ENCODE measurements at regions not wholly inside any gene's neighbourhood (a gene's known extent, or its start where the extent isn't known, plus 50 kb on each side); places are given as distances from the start of the nearest gene placed in this dataset.

DNA sequence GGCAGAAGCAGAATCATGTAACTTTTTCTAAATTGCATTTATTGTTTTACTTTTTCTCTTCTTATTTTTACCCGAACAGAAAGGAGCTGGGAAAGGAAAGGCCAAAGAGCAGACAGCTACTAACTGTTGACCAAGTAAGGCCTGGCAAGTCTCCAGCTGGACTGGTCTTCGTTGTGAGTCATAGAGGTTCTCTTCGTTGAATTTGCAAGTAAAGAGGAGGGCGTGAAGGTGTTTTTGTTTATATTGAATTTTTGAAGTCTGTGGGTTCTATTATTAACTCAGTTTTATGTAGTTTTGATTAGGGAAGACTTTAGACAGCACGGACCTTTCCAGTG lies 416.5 kb upstream of the CCNH start:
- Mint-ChIP-seq H3K27me3 (no peaks in the 10 kb centered on the region), H3K27ac (no peak overlapping the region), H3K9me3 (peaks cover 18% of the 10 kb centered on the region), H3K4me3 (no peak overlapping the region), H3K36me3 (no peaks in the 10 kb centered on the region), H3K4me1 (no peaks in the 10 kb centered on the region)
- DNase-seq: no peak

DNA sequence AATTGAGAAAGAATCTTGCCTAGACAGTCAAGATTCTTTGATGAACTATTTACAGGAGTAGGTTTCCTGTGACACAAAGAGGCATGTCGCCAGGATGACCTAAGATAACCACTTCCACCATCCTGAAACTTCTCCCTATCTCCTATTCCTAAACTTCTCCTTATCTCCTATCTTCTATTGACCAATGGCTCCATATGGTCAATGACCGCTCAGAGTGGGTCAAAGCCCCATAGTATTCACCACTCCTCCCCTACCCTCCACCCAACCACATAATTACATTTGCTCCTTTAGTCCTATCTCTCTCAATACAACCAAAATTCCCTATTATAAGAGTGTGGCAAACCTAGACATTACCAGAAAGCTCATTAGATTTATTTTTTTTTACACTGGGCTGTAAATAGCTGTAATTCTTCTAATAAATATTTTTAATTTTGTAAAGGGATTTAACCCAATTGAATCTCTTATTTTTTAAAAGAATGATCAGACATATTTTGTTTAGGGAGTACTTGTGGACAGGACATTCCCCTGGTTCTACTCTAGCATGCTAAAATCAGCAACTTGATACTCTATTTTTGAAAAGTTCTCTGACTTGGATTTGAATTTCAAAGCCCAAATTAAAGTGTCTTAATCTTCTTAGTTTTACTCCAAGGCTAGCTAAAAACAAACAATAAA lies 416.0 kb upstream of the CCNH start:
- no peak overlapping the region for H3K27ac Mint-ChIP-seq
- H3K4me1 Mint-ChIP-seq: no peaks in the 10 kb centered on the region
- H3K9me3 Mint-ChIP-seq: peaks cover 15% of the 10 kb centered on the region
- no peaks in the 10 kb centered on the region for H3K27me3 Mint-ChIP-seq
- DNase-seq: no peak
- H3K36me3 Mint-ChIP-seq: no peaks in the 10 kb centered on the region
- no peak overlapping the region for H3K4me3 Mint-ChIP-seq

DNA sequence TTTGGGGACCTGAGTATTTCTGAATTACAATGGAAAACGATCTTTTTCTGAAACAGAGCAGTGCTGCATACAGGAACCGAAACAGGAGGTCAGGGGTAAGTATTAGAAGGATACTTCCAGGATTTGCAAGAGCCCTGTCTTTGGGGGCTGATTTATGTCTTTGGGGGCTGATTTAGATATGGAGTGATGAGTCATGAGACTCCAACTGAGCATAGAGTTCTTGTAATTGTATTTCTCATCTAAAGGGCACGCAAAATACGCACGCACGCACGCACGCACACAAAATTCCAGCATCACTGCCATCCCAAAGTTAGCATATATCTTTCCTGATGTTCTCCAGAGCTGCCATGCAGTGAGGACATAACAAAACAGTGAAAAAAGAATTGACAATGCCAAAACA lies 414.8 kb upstream of the CCNH start:
- no peak overlapping the region for H3K4me3 Mint-ChIP-seq
- H3K27me3 Mint-ChIP-seq: no peaks in the 10 kb centered on the region
- H3K27ac Mint-ChIP-seq: no peak overlapping the region
- no peaks in the 10 kb centered on the region for H3K36me3 Mint-ChIP-seq
- DNase-seq: no peak
- no peaks in the 10 kb centered on the region for H3K4me1 Mint-ChIP-seq
- H3K9me3 Mint-ChIP-seq: peaks cover 10% of the 10 kb centered on the region

DNA sequence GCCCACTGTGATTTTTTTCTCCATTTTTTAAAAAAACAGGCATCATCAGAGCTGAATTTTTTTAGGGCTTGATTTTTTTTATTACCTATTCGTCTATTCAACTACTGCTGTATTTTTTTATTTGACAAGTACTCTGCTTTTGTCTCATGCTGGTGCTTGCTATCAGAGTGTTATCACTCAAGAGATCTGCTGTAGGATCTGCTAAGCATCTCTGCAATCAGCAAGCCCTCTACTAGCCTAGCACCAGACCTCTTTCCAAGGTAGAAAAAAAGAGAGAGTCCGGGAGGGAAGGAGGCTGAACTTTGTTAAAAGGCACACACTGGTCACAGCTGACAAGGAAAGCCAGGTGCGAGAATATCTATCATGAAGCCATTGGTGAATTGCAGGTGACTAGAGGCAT lies 413.8 kb upstream of the CCNH start:
- Mint-ChIP-seq H3K4me3 (no peak overlapping the region), H3K36me3 (no peaks in the 10 kb centered on the region), H3K27ac (no peak overlapping the region), H3K9me3 (peaks cover 3% of the 10 kb centered on the region), H3K4me1 (no peaks in the 10 kb centered on the region), H3K27me3 (no peaks in the 10 kb centered on the region)
- DNase-seq: no peak

DNA sequence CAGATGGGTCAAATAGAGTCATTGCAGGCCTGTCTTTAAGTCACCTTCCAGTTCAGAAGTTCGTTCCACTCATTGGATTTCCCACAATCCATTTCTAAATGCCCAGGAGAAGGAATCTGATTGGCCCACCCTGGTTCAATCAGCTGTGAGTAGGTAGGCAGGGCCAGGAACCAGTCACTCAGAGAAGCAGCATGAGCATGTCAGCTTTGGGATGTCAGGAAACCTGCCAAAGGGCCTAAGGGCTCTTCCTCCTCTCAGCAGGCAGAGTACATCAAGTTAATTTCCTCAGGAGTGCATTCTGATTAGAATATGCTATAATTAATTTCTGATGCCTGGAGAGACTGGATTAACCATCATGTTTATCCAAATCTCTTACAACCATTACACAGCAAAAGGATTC lies 412.9 kb upstream of the CCNH start:
- Mint-ChIP-seq H3K36me3 (no peaks in the 10 kb centered on the region), H3K4me3 (no peak overlapping the region), H3K27me3 (no peaks in the 10 kb centered on the region), H3K27ac (no peak overlapping the region), H3K4me1 (no peaks in the 10 kb centered on the region), H3K9me3 (no peaks in the 10 kb centered on the region)
- no peak for DNase-seq

DNA sequence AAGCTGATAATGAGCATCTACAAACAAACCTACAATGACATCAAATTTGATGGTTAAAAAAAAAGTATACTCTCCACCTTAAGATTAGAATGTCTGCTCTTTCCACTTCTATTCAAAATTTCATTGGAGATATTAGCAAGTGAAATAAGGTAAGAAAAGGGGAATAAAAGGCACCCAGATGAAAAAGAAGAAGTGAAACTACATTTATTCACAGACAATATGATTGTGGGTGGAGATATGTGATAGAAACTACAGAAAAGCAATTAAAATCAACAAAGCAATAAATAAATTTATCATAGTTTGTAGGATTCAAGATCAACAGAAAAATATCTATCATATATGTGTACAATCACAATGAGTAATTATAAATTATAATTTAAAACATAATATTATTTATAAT lies 395.1 kb upstream of the CCNH start:
- H3K27ac Mint-ChIP-seq: no peak overlapping the region
- H3K9me3 Mint-ChIP-seq: peaks cover 3% of the 10 kb centered on the region
- H3K27me3 Mint-ChIP-seq: no peaks in the 10 kb centered on the region
- no peak for DNase-seq
- no peak overlapping the region for H3K4me3 Mint-ChIP-seq
- H3K36me3 Mint-ChIP-seq: no peaks in the 10 kb centered on the region
- H3K4me1 Mint-ChIP-seq: no peaks in the 10 kb centered on the region

DNA sequence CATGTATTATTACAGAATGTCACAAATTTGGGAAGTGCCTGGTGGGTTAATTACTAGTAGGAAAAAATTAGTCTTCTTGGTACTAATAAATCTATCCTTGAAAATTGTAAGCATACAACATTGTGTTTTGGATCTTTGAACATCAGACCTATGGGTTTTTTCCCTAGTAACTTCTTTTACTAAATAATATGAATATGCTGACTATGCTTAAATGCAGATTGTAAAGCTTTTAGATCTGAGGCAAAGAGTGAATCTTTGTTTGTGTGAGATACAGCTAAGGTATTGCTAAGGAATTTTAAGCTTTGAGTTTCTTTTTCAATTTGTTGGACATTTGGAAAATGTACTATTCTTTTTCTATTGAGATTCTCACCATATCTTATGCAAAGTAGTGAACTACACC lies 390.6 kb upstream of the CCNH start:
- Mint-ChIP-seq H3K4me1 (no peaks in the 10 kb centered on the region), H3K27ac (no peak overlapping the region), H3K27me3 (peaks cover 12% of the 10 kb centered on the region), H3K36me3 (no peaks in the 10 kb centered on the region), H3K9me3 (peaks cover 3% of the 10 kb centered on the region), H3K4me3 (no peak overlapping the region)
- no peak for DNase-seq

DNA sequence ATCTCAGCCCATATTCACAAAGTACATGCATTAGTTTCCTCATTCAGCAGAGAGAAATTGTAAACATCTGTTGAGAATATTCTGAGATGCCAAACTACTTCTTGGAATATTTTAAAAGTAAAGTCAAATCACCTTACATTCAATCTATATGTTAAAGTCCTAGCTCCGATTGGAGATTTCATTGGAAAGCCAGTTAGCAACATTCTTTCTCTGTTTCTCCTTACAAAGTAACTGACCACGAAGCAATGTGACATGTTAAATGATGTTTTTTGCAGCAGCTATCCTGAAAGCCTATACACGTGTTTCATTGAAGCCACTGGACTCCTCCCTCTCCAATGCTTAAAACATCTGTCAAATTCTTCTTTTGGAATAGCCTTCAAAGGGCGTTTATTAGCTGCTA lies 379.1 kb upstream of the CCNH start:
- Mint-ChIP-seq H3K27ac (no peak overlapping the region), H3K4me3 (no peak overlapping the region), H3K9me3 (no peaks in the 10 kb centered on the region), H3K4me1 (no peaks in the 10 kb centered on the region), H3K27me3 (peaks cover 16% of the 10 kb centered on the region), H3K36me3 (no peaks in the 10 kb centered on the region)
- DNase-seq: no peak

DNA sequence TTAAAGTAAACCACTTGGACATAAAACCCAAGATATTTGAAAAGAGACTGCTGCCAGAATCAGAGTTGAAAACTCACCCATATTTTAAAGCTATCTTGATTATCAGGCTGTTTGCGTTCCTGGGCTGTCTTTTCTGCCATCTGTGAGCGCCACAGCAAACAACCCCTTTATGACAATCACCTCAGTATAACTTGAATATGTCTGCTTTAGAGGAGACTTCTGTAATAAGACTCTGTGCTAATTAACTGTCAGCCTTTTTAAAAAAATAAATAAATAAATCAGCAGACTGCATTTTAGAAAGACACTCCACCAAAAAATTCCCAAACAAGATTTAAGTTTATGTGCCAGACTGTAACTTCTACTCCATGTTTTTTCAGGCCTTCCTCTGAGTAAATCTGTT lies 375.7 kb upstream of the CCNH start:
- Mint-ChIP-seq H3K4me1 (no peaks in the 10 kb centered on the region), H3K27me3 (peaks cover 12% of the 10 kb centered on the region), H3K27ac (no peak overlapping the region), H3K36me3 (no peaks in the 10 kb centered on the region), H3K4me3 (no peak overlapping the region), H3K9me3 (no peaks in the 10 kb centered on the region)
- no peak for DNase-seq

DNA sequence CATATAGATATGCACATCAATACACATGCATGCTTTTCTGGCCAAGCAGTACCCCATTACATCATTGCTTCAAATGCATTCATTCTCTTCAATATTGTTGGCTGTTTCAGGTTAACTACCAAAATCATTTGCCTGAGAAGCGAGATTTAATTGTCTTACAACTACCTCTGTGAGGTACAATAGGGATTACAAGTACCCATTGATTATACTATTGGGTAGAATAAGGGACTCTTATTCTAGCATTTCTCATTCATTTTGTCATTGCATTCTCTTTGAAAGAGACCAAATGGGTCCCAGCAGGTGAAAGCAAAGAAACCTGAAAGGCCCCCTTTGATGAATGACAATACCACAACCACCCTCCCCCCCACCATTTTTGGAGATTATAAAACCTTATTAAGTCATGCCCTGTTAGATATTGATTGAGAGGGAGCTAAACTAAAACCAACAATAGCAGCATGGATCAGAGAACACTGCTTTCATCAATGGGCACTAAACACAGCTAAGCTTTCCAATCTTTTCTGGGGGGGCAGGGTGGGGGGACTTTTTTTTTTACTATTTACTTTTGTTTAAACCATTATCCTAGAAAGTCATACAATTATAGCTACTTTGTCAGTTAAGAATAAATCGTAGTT lies 375.0 kb upstream of the CCNH start:
- H3K27me3 Mint-ChIP-seq: peaks cover 19% of the 10 kb centered on the region
- H3K4me3 Mint-ChIP-seq: no peak overlapping the region
- no peaks in the 10 kb centered on the region for H3K9me3 Mint-ChIP-seq
- DNase-seq: no peak
- no peak overlapping the region for H3K27ac Mint-ChIP-seq
- no peaks in the 10 kb centered on the region for H3K4me1 Mint-ChIP-seq
- no peaks in the 10 kb centered on the region for H3K36me3 Mint-ChIP-seq

DNA sequence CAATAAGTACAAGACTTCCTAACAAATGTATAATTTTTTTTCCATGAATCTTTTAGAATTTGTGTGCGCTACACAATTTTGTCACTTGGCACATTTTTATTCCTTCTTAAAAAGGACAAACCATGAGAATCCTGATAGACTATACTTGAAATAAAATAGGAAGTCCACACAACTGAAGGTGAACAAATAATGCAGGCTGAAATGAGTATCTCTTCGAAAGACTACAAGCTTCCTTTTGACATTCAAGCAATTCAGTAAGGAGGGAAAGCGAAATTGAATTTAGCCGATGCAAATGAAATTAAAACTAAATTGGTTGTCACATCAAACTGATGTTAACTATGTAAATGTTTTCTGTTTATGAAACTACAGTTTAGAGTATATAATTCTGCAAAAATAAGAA lies 374.4 kb upstream of the CCNH start:
- Mint-ChIP-seq H3K27ac (no peak overlapping the region), H3K27me3 (peaks cover 26% of the 10 kb centered on the region), H3K36me3 (no peaks in the 10 kb centered on the region), H3K9me3 (no peaks in the 10 kb centered on the region), H3K4me3 (no peak overlapping the region), H3K4me1 (no peaks in the 10 kb centered on the region)
- DNase-seq: no peak

DNA sequence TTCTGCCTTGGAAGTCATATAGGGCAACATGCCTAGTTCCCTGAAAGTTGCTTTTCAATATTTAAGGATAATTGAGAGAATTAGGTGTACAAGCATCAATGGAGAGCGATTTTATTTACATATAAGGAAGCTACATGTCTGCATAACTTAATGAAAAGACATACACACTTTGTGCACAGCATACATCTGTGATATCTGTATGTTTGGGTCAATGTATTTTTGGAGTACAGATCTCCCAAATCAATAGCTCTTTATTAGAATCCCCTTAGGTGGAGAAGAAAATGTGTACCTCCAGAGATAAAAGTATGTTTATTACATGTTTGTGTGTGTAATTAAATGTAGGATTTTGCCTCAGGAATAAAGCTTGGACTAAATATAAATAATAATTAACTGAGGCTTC lies 373.7 kb upstream of the CCNH start:
- Mint-ChIP-seq H3K4me3 (no peak overlapping the region), H3K27ac (no peak overlapping the region), H3K9me3 (no peaks in the 10 kb centered on the region), H3K36me3 (no peaks in the 10 kb centered on the region), H3K4me1 (no peaks in the 10 kb centered on the region), H3K27me3 (peaks cover 32% of the 10 kb centered on the region)
- no peak for DNase-seq

DNA sequence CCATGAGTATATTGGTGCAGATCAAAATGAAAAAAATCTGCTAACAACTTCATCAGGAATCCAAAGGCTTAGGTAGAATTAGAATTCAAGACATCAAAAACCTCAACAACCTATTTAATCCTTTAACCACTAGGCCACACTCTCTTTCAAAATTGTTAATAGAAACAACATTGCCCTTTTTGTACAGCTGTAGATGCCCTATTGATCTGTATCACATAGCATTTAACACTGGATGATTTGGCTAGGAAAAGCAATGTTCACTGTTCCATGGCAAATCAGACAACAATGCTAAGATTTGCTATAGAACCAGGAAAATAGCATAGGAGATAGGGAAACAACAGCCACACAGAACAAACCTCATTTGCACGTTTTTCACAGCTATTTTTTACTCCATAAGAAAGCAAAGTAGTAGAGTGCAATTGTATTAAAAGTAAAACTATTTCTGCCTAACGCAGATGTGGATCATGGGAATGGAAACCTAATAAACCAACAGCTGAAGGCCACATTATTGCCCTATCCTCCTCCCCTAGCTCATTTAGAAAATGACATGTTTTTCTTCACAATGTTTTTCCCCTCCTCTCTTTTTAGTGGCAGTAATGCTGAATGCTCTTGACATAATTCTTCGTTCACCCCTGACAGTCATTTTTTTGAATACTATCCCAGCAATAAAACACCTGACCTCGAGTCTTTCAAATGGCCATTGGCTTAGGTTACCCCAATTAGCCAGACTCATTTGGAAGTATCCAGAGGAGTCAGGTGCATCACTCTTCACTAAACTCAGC lies 373.0 kb upstream of the CCNH start:
- Mint-ChIP-seq H3K4me1 (peaks cover 2% of the 10 kb centered on the region), H3K27me3 (peaks cover 39% of the 10 kb centered on the region), H3K4me3 (no peak overlapping the region), H3K9me3 (no peaks in the 10 kb centered on the region), H3K27ac (no peak overlapping the region), H3K36me3 (no peaks in the 10 kb centered on the region)
- no peak for DNase-seq

DNA sequence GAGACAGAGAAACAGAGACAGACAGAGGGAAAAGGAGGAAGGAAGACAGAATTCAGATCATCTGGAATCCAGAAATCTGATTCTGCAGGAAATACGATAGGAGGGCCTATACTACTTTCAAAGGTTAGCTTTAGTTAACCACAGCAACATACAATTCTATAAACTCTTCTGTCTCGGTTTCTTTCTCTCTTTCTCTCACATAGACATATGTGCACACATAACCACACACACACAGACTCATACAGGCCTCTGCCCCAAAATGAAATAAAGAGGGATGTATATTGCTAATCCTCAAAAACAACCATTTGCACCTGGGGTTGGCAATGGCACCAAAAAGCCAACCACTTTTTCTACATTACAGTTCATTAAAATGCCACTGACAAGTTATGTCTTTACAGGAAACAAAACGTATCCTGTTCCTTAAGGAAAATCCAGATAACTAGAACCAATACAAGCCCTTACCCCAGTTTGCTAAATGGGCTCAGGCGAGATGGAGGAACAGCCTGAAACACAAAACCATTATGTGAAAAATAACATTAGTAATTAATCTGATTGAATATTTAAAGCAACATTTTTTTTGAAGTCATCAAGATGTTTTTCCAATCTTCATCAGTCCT lies 372.3 kb upstream of the CCNH start:
- no peak for DNase-seq
- no peak overlapping the region for H3K4me3 Mint-ChIP-seq
- H3K36me3 Mint-ChIP-seq: no peaks in the 10 kb centered on the region

DNA sequence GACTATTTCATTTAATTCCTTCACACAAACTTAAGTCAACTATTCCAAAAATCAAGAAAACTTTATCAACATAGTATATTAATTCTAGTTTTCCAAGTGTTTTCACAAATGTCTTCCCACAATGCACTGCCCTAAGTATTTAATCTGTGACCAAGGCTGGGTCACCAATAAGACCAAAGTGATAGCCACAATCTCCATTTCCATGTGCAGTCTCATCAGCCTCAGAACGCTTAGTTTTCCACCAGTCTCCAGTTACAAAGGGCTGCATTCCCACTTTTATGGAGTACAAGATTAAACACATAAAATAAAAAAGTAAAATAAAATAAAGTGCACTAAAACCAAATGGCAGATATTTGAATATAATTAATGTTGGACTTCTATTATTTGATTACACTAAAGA lies 371.6 kb upstream of the CCNH start:
- no peaks in the 10 kb centered on the region for H3K9me3 Mint-ChIP-seq
- no peaks in the 10 kb centered on the region for H3K36me3 Mint-ChIP-seq
- no peak overlapping the region for H3K4me3 Mint-ChIP-seq
- no peak for DNase-seq
- peaks cover 2% of the 10 kb centered on the region for H3K4me1 Mint-ChIP-seq
- peaks cover 41% of the 10 kb centered on the region for H3K27me3 Mint-ChIP-seq
- H3K27ac Mint-ChIP-seq: no peak overlapping the region

More for the DNA sequence above, 372.3 kb upstream of the CCNH start:
- Mint-ChIP-seq H3K27ac (no peak overlapping the region), H3K4me1 (peaks cover 2% of the 10 kb centered on the region), H3K27me3 (peaks cover 41% of the 10 kb centered on the region), H3K9me3 (no peaks in the 10 kb centered on the region)
